HG02571 (cell line): ENCODE measurements at regions not wholly inside any gene's neighbourhood (a gene's known extent, or its start where the extent isn't known, plus 50 kb on each side); places are given as distances from the start of the nearest gene placed in this dataset.
"Not testable (repeated sequence)": the region's sequence is repeated elsewhere in the genome, so short reads cannot be mapped to it uniquely, and the experiment has no call there.

Experiments
- ATAC-seq: cut with Tn5 transposase; IDR thresholded peaks from one replicate; pipeline ENCODE4 v1.9.1; 2021; ENCODE audit warnings: mild to moderate bottlenecking, moderate library complexity; ENCODE audit not compliant: unreplicated experiment

DNA sequence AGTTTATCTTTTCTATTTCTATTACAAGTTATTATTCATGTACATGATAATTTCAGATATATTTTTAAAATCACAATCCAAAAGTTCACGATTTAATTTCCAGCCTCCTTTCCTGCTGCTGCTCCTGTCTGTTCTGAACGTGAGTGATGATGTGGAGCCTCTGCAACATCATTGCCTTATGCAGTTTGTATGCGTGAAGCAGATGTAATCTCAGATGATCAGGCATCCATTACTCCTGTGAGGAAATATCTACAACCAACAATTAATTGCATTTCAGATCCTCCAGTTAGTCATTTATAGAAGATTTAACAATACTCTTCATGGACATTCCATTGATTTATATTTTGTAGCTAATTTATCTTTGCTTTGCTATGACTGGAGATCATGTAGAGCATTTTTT lies 668.7 kb upstream of the EPHA5 start:
- ATAC-seq: no peak

DNA sequence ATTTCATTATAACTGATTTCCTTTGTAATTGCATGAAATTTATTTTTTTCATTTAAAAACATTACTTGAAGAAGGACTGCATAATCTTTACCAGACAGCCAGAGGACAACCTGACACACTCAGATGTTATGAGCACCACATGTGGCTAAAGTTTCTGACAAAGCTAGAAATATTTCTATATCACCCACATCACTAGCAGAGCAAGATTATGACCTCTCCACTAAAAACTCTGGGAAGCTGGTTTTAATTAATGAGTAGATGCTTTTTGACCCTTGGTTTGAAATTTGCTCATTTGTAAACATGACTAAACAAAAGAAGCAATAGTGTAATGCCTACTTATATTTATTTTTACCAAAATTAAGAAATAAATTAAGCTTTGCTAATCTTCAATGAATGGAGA lies 661.5 kb upstream of the EPHA5 start:
- no peak for ATAC-seq

DNA sequence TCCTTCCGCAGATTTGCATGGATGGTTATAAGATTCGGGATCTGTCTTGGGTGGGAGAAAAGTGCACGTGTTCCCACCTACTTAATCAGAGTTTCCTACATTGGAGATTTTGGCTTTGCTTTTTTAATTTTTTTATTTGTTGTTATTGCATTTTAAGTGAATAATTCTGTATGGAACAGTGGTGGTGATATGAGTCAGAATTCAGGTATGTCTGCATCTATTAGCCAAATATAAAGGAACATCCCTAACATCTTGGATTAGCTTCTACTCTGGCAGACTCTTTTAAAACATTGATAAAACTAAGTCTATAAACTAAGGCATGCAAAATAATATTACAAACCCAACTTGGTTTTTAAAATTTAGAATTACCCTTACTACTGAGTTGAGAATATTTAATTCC lies 659.8 kb upstream of the EPHA5 start:
- no peak for ATAC-seq

DNA sequence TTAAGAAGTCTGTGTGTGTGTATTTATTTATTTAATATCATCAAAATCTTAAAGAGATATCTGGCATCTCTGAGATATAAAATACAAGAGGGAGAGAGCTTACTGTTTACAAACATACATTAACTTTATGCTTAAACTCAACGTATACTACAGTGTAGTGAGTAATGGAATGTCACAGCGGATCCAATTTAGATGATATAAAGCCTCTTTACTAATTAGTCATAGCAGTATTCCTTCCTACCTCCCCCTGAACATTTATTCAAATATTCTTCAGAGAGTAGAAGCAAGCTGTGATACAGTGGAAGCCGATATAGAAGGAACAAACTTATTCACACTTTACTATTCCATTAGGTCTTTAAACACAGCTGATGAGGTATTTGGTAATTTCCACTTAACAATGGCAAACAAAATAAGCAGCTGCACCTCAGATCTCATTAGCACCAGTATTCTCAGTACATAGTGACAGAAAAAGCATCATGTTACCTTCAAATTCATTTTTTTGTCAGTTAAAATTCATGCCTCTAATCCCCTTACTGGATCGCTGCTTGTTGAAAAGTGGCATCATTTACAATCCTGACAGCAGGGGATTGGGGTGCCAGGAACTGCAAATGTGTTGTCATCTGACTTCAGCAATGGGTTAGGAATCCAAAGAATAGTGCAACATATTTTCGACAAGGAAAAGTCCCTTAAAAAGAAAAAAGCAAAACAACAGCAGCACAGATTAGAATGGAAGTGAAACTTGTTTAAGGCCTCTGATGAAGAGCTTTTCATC lies 658.7 kb upstream of the EPHA5 start:
- ATAC-seq: no peak

DNA sequence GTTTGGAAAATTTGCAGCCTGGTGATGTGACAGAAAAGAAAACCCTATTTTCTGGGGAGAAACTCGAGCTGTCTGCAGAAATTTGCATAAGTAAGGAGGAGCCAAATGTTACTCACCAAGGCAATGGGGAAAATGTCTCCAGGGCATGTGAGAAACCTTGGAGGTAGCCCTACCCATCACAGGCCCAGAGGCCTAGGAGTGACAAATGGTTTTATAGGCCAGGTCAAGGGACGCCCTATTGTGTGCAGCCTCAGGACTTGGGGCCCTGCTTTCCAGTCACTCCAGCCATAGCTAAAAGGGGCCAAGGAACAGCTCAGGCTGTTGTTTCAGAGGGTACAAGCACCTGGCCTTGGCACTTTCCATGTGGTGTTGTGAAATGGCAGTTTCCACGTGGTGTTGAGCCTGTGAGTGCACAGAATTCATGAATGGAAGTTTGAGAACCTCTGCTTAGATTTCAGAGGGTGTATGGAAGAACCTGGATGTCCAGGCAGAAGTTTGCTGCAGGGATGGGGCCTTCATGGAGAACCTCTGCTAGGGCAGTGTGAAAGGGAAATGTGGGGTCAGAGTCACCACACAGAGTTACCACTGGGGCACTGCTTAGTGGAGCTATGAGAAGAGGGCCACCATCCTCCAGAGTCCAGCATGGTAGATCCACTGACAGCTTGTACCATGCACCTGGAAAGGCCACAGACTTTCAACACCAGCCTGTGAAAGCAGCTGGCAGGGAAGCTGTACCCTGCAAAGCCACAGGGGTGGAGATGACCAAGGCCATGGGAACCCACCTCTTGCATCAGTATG lies 637.6 kb upstream of the EPHA5 start:
- ATAC-seq: no peak

DNA sequence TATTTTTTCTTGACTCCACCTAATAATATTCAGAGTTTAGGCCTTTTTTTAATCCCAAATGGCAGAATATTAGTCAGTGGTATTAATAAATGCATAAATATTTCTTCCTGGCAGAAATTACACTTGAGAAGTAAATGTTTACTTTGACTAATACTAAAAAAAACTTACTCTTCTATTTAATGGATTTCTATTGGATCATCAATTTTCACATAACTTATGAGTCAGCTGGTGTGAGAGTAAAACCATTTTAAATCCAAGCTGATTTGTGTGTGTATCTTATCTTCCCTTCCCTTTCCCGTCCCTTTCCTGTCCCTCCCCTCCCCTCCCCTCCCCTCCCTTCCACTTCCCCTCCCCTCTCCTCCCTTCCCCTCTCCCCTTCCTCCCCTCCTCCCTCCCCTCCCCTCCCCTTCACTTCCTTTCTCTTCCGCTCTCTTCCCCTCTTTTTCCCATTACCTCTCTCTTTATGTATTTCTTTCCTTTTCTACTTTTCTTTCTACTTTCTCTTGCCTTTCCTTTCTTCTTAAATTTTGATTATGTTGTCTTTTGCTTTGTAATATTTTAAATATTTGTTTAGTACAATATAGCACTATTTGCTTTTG lies 630.1 kb upstream of the EPHA5 start:
- no peak for ATAC-seq

DNA sequence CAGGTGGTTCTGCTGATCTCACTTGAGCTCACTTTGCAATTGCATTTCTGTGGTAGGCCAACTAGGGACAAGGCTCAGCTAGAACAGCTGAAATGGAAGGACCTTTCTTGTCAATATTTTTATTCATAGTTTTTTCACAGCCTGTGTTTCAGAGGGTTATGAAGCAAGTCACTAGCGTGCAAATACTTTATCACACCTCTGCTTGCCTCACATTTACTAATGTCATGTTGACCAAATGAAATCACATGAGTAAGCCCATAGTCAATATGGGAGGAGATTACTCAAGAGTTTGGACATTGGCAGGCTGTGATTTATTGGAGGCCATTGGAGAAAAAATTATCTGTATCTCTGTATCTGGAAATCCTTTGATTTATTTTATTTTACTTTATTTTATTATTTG lies 628.3 kb upstream of the EPHA5 start:
- ATAC-seq: no peak

DNA sequence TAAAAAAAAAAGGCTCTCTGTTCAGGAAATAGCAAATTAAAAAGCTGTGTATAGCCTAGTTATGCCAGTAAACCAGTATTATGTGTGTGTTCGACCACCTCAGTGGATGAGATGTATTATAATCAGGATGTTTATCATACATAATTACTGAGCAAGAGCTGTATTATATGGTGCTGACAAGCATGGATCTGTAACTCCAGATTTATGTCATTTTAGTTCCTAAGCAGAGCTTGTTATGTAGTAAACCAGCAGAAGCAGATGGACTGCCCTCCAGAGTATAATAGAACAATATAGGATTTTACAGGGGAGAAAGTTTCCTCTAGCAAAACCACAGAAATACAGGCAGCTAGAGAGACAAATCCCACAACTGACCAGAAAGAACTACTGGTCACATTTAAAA lies 627.4 kb upstream of the EPHA5 start:
- no peak for ATAC-seq

DNA sequence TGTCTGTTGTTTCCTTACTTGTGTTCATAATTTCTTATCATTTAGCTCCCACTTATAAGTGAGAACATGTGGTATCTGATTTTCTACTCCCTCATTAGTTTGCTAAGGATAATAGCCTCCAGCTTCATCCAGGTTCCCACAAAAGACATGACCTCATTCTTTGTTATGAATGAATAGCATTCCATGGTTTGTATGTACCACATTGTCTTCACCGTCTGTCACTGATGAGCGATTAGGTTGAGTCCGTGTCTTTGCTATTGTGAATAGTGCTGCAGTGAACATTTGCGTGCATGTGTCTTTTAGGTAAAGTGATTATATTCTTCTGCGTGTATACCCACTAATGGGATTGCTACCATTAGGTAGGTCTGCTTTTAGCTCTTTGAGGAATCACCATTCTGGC lies 624.3 kb upstream of the EPHA5 start:
- ATAC-seq: no peak

DNA sequence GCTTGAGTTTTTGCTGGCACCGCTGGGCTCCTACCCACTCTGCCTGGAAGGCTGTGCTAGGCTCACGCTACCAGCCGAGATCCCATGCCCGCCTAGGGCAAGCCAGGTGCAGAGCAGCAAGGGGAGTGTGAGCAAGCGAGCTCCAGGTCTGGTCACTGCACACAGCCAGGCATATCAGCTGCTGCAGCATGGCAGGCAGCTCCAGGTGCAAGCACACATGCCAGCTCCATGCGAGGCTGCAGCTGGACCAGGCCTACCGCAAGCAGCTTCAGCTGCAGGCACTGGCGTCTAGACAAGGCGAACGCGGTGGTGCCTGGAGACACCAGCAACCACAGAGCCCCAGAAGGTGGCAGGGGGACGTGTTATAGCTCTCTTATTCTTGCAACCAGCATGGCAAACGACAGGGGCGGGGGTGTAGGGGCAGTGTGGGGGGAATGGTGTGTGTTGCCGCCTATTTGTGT lies 614.7 kb upstream of the EPHA5 start:
- ATAC-seq: no peak

DNA sequence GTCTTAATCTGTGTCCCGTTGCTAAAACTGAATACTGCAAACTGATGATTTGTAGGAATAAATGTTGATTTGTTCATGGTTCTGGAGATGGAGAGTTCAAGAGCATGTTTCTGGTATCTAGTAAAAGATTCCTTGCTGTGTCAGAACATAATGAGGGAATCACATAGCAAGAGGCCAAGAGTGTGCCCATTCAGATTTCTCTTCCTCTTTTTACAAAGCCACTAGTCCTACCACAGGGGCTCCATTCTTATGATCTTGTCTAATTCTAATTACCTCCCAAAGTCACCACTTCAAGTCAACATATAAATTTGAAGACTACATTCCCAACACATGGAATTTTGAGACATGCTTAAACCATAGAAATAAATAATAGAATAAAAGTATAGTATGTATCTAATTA lies 608.8 kb upstream of the EPHA5 start:
- ATAC-seq: no peak

DNA sequence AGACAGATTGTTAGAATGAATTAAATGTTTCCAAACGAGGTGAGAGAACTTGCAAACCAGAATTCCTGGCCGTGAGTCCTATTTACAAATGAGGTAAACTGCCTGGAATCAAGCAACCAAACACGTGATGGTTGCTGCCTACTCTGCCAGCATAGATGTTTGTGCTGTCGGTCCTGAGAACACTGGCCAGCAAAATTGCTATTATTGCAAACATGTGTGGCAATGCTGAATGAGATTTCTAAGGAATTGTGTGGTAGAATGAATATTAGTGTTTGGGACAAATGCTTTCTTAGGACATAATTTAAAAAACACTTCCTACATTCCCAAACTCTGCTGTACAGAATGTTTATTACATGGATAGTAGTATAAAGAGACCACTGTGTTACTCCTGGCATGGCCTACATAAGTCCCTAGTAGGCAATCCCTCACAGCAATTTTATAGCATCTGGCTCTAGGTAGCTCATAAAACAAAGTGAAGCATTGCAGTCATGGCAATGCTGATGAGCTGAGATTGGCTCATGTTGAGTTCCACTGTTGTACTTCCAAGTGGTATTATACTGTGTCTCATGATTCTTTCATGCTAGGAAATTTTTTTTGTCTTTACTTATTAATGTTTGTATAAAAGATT lies 605.2 kb upstream of the EPHA5 start:
- no peak for ATAC-seq

DNA sequence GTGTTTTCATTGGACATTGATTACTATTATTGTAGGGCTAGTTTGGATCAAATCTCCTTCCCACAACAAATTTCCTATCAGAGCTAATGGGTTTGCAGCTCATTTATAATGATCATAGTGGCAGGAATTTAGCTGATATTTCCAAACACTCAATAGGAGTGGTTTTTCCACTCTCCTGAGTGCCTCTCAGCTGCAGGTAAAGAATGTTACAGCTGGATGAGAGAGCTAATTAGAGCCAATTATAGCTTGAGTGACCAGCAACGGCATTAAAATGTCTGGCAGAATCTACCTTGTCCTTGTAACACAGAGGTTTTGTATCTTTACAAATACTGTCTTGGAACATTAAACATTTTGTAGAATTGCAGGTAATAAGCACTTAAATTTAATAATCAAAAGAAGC lies 602.8 kb upstream of the EPHA5 start:
- ATAC-seq: no peak

DNA sequence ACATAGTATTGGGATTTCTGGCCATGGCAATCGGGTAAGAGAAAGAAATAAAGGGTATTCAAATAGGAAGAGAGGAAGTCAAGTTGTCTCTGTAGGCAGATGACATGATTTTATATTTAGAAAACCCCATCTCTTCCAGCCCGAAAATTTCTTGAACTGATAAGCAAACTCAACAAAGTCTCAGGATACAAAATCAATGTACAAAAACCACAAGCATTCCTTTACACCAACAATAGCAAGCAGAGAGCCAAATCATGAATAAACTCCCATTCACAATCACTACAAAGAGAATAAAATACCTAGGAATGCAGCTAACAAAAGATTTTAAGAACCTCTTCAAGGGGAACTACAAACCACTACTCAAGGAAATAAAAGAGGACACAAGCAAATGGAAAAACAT lies 600.1 kb upstream of the EPHA5 start:
- ATAC-seq: not testable (repeated sequence)

DNA sequence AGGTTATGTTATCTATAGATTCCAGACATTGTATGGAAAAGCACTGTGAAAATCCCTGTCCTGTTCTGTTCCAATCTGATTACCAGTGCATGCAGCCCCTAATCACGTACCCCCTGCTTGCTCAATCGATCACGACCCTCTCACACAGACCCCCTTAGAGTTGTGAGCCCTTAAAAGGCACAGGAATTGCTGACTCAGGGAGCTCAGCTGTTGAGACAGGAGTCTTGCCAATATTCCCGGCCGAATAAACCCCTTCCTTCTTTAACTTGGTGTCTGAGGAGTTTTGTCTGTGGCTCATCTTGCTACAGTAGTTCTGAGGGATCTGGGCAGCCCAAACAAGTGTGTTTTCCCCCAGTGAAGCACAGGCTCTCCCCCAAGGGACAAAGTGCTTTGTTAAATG lies 596.3 kb upstream of the EPHA5 start:
- ATAC-seq: not testable (repeated sequence)

DNA sequence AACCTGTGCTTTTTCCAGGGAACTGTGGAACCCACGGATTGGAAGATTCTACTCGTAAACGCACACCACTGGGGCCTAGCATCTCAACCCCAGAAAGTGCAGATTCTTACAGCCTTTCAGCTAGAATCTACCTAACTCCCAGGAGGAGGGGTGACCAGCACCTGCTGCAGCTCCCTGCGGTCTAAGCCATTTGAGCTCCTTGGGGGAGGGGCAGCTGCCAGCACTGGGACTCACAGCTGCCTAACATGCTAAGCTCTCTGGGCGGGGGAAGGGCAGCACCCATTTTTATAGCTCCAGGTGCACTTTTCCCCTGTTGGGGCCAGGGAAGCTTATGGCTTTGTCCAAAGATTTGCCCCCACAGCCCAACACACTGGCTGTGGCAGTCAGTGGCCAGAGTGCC lies 595.7 kb upstream of the EPHA5 start:
- ATAC-seq: no peak

DNA sequence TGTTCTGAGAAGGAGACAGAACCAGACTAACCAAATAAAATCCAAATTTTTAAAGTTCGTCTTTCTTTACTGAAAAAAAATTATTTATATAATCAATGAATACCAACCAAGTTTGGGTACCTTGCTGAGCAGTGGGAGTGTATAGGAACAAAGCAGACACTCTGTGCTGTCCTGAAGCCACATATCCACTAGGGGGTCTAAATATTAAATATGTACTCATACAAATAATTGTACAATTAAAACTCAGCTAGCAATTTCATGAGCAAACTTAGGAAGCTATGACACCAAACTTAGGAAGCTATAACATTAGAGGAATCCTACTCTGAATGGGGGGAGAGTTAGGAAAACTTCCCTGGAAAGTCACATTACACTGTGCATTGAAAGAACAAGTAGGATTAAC lies 582.0 kb upstream of the EPHA5 start:
- no peak for ATAC-seq

DNA sequence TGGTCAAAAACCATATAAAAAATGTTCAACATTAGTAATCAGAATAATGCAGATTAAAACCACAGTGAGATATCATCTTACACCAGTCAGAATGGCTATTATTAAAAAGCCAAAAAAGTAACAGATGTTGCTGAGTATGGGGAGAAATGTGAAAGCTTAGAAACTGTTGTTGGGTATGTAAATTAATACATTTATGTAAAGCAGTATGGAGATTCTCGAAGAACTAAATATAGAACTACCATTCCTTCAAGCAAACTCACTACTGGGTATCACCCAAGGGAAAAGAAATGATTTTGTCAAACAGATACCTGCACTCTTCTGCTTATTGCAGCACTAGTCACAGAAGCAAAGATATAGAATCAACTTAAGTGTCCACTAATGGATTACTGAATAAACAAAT lies 576.4 kb upstream of the EPHA5 start:
- no peak for ATAC-seq

DNA sequence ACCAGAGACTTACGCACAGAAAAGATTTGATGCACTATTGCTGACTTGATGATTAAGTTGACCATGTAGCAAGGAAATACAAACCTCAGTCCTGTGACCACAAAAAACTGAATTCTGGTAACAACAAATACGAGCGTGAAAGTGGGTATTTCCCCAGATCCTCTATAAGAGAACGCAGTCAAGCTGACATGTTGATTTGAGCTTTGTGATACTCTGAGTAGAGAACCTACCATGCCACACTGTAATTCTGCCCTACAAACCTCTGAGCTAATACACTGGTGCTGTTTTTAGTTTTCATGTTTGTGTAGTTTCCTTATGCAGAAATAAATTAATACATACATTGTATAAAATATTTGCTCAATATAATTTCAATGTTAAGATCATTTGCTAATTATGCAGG lies 565.6 kb upstream of the EPHA5 start:
- no peak for ATAC-seq

DNA sequence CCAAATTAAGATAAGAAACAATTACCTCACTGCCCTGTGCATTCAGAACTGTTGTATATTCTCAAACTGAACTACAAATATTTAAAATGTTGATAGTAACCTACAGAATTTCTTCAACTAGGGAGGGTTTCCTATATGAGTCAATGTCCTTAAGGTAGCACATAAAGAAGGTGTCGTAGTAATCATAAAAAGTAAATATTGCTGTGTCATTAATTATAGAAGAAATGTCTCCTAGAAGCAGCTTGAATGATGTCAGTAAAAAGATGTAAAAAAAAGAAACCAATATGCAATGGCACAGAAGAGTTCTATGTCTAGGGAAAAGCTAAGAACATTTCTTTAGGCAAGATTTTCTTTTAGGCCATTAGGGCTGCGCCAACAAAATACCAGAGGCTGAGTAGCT lies 559.6 kb upstream of the EPHA5 start:
- ATAC-seq: no peak

DNA sequence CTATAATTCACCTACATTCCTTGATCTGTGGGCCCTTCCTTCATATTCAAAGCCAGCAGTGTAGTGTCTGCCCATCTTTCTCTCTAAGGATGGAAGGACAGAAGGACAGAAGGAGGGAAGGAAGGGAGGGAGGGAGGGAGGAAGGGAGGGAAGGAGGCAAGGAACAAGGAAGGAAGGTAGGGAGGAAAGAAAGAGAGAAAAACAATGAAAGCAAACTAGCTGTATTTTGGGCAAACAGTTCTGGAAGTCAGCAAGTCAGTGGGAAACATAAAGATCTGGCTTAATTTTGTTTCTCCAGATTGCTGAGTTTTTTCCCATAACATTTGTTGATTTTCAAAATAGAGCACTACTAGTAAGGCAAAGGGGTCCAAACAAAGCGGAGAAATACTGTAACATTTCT lies 555.2 kb upstream of the EPHA5 start:
- no peak for ATAC-seq
